ENCODE measurements at regions not wholly inside any gene's neighbourhood (a gene's known extent, or its start where the extent isn't known, plus 50 kb on each side); places are given as distances from the start of the nearest gene placed in this dataset.
A peak's percentile ranks its signal among the peaks of the same experiment; 100 is the strongest.

DNA sequence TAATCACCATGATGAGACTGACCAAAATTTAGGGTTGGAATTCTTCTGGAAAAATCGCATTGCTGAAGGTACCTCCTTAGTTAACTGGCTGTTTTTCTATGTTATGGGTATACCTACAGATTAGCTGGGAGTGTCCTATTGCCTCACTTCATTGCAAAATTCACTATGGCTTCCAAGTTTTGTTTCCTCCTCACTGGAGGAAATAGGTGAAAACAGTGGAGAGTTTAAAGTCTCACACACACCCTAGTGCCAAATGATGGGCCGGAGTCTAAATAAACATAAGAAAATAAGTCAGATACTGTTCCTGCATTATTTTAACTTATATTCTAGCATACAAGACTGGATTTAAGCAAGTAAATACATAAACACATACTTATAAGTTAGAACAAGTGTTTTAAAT lies 98.2 kb downstream of the AHR start:
- Histone ChIP-seq H3K27me3 (ENCODE audit: control insufficient read depth, insufficient read depth, low read length) (no peaks in the 10 kb centered on the region), H3K4me3 (ENCODE audit: low read length) (no peak overlapping the region), H3K36me3 (ENCODE audit: insufficient read depth, low read length) (no peaks in the 10 kb centered on the region), H3K9me3 (replicated peaks; ENCODE audit: low read length) (no peaks in the 10 kb centered on the region), H3K9ac (ENCODE audit: low read depth, low read length) (no peak overlapping the region), H3K4me1 (ENCODE audit: control insufficient read depth, insufficient read depth, low read length) (peaks cover 10% of the 10 kb centered on the region), H3K4me2 (ENCODE audit: low read length) (no peak overlapping the region)

DNA sequence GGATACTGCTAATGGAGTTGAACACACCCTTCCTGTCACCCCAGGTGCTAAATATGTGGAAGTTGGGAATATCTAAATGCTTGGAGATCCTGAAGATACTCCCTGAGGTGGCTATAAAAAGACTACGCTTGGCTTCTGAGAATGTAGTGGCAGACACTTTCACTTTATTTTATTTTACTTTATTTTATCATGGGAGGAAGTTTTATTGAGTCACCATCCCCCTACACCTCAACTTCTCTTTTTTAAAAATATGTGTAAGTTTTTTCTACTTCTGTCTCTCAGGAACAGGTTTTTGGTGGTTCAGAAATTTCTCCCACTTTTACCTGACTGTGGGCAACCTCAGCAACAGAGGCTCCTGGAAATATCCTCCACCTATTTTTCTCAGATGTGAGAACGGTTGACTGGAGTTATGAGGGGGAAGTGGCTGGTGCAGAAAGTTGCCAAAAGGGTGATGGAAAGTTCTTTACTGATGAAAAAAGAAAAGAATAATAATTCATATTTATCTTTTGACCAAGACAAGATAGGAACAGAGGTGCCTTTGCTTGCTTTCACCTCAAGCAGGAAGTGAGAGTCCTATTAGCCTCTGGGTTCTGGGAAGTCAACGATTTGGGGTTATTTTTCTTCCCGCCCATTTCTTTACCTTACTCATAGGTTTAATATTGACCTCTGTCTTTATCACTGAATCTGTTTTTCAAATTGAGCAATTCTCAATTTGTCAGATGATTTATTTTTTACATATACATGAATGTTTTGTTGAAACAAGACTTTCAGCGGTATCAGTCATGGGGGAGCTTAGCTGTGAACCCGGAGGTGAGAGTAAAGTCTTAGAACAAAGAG lies 103.6 kb downstream of the AHR start:
- H3K4me1 ChIP-seq (ENCODE audit: control insufficient read depth, insufficient read depth, low read length): peaks cover 12% of the 10 kb centered on the region
- no peak overlapping the region for H3K9ac ChIP-seq (ENCODE audit: low read depth, low read length)
- H3K4me3 ChIP-seq (ENCODE audit: low read length): no peak overlapping the region
- H3K9me3 ChIP-seq (replicated peaks; ENCODE audit: low read length): no peaks in the 10 kb centered on the region
- H3K4me2 ChIP-seq (ENCODE audit: low read length): no peak overlapping the region
- no peaks in the 10 kb centered on the region for H3K27me3 ChIP-seq (ENCODE audit: control insufficient read depth, insufficient read depth, low read length)
- no peaks in the 10 kb centered on the region for H3K36me3 ChIP-seq (ENCODE audit: insufficient read depth, low read length)

DNA sequence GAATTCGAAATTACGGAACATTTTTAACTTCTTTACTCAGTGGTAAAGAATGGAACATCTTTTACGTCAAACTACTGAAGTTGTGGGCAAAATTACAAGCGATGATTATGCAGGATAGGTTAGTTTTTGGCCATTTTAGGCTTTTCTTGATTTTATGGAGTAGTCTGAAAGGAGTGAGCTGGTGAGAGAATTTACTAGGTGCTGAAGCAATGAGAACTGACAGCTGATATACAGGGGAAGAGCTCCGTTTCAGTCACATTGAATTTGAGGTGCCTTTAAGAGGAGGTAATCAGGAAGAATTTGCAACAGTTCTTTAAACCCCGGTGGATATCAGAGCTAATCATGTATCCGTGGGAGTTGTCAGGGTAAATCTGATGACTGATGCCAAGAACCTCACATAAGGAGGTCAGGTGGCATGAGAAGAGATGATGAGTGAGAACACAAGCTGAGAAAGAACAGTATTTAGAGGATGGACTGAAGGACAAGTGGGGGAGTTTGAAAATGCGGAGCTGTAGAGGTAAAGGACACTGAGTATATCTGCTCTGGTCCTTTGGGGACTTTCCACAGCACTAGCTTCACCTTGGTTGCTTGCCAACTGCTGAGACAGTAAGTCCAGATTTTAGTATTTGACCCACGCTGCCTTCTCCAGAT lies 104.3 kb downstream of the AHR start:
- H3K4me2 ChIP-seq (ENCODE audit: low read length): no peak overlapping the region
- no peak overlapping the region for H3K9ac ChIP-seq (ENCODE audit: low read depth, low read length)
- H3K4me1 ChIP-seq (ENCODE audit: control insufficient read depth, insufficient read depth, low read length): peaks cover 20% of the 10 kb centered on the region
- no peaks in the 10 kb centered on the region for H3K9me3 ChIP-seq (replicated peaks; ENCODE audit: low read length)
- no peaks in the 10 kb centered on the region for H3K36me3 ChIP-seq (ENCODE audit: insufficient read depth, low read length)
- no peaks in the 10 kb centered on the region for H3K27me3 ChIP-seq (ENCODE audit: control insufficient read depth, insufficient read depth, low read length)
- no peak overlapping the region for H3K4me3 ChIP-seq (ENCODE audit: low read length)

DNA sequence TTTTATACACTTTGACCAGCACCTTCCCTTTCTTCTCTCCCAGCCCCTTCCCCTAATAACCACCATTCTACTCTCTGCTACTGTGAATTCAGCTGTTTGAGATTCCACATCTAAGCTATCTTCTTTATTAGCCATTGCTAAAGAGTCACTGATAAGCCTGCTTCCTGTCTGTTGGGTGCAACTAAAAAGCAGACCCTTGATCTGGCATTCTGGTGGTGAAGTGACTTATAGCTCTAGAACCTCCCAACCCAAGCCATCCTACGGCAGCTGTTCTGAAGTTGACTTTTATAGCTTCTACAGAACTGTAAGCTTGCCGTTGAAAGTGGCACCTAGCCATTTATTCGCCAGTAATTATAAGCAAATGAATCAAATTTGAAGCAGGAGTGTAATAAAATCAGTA lies 105.6 kb downstream of the AHR start:
- Histone ChIP-seq H3K4me1 (ENCODE audit: control insufficient read depth, insufficient read depth, low read length) (peaks cover 32% of the 10 kb centered on the region), H3K36me3 (ENCODE audit: insufficient read depth, low read length) (no peaks in the 10 kb centered on the region), H3K27me3 (ENCODE audit: control insufficient read depth, insufficient read depth, low read length) (no peaks in the 10 kb centered on the region), H3K9me3 (replicated peaks; ENCODE audit: low read length) (no peaks in the 10 kb centered on the region), H3K4me2 (ENCODE audit: low read length) (no peak overlapping the region), H3K9ac (ENCODE audit: low read depth, low read length) (no peak overlapping the region), H3K4me3 (ENCODE audit: low read length) (no peak overlapping the region)

DNA sequence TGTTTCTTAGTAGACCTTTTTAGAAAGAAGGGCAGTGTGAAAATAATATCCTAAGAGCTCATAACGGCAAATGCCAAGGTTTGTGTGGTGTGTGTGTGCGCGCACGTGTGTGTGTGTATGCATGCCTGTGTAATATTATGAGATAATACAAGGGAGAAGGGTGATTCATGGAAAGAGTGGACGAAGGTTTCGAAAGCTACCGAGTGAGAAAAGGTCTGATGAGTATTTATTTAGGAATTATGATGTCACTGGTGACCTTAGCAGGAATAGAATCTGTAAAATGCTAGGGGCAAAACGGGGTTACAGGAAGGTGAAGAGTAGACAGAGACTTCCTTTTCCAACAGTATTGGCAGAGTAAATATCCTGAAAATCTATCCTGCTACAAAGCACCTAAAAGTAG lies 107.3 kb downstream of the AHR start:
- no peaks in the 10 kb centered on the region for H3K27me3 ChIP-seq (ENCODE audit: control insufficient read depth, insufficient read depth, low read length)
- H3K9ac ChIP-seq (ENCODE audit: low read depth, low read length): peak overlapping the region; percentile 14
- H3K36me3 ChIP-seq (ENCODE audit: insufficient read depth, low read length): no peaks in the 10 kb centered on the region
- H3K9me3 ChIP-seq (replicated peaks; ENCODE audit: low read length): no peaks in the 10 kb centered on the region
- no peak overlapping the region for H3K4me3 ChIP-seq (ENCODE audit: low read length)
- peak overlapping the region; percentile 34 for H3K4me2 ChIP-seq (ENCODE audit: low read length)
- H3K4me1 ChIP-seq (ENCODE audit: control insufficient read depth, insufficient read depth, low read length): peaks cover 39% of the 10 kb centered on the region

DNA sequence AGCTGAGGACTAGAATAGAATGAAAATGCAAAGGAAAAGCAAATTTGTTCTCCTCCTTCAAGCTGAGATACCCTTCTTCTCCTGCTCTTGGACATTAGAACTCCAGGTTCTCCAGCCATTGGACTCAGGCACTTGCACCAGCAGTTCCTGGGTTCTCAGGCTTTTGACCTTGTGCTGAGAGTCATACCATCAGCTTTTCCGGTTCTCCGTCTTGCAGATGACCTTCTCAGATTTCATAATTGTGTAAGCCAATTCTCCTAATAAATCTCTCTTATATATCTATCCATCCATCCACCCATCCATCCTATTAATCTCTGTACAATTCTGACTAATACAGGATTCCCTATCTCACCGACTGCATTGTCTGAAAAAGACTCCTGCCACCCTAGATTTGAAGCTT lies 108.3 kb downstream of the AHR start:
- H3K4me3 ChIP-seq (ENCODE audit: low read length): peak overlapping the region; percentile 8
- H3K36me3 ChIP-seq (ENCODE audit: insufficient read depth, low read length): no peaks in the 10 kb centered on the region
- H3K4me2 ChIP-seq (ENCODE audit: low read length): peak overlapping the region; percentile 34
- H3K4me1 ChIP-seq (ENCODE audit: control insufficient read depth, insufficient read depth, low read length): peaks cover 39% of the 10 kb centered on the region
- peak overlapping the region; percentile 54 for H3K9ac ChIP-seq (ENCODE audit: low read depth, low read length)
- no peaks in the 10 kb centered on the region for H3K27me3 ChIP-seq (ENCODE audit: control insufficient read depth, insufficient read depth, low read length)
- H3K9me3 ChIP-seq (replicated peaks; ENCODE audit: low read length): no peaks in the 10 kb centered on the region

DNA sequence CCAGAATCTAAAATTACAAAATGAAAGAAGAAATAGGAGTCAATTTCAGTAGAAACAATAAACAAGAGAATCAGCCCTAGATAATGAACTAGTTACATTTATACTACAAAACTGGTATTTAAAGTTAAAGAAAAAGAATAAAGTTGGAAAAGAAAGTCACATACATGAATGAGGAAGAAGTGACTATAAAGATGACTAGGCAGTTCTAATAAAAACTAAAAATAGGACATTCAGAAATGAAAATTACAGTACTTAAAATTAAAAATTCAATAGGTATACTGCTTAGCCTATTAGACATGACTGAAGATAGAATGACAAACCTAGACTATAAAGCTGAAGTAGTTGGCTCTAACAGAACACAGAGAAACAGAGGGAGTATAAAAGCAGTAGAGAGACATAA lies 108.8 kb downstream of the AHR start:
- Histone ChIP-seq H3K27me3 (ENCODE audit: control insufficient read depth, insufficient read depth, low read length) (no peaks in the 10 kb centered on the region), H3K4me2 (ENCODE audit: low read length) (peak overlapping the region; percentile 34)

DNA sequence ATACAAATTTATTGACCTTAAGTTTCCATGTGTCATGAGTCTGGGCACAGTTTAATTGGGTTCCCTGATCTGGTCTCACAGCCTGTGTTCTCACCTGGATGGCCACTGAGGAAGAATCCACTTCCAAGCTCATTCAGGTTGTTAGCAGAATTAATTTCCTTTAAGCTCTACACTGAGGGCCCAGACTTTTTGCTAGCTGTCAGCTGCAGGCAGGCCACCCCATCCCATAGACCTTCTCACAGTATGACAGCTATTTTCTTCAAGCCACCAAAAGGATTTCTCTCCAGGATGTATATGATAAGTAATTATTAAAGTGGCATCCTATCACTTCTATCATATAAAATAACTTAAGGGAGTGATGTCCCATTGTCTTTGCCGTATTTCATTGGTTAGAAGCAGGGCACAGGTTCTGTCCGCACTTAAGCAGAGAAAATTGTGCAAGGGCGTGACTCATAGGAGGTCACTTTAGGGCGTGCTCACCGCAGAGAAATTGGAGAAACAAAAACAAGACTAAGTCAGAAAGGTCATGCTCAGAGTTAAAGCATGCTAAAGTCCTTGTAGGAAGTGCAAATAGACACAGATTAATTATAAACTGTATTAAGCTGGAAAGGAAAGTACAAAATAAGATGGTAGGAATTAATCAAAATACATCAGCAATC lies 109.9 kb downstream of the AHR start:
- Histone ChIP-seq H3K27me3 (ENCODE audit: control insufficient read depth, insufficient read depth, low read length) (no peaks in the 10 kb centered on the region), H3K4me2 (ENCODE audit: low read length) (peak overlapping the region; percentile 56), H3K9me3 (replicated peaks; ENCODE audit: low read length) (no peaks in the 10 kb centered on the region), H3K4me3 (ENCODE audit: low read length) (no peak overlapping the region), H3K9ac (ENCODE audit: low read depth, low read length) (peak overlapping the region; percentile 54), H3K36me3 (ENCODE audit: insufficient read depth, low read length) (no peaks in the 10 kb centered on the region), H3K4me1 (ENCODE audit: control insufficient read depth, insufficient read depth, low read length) (peaks cover 39% of the 10 kb centered on the region)

More for the DNA sequence above, 108.8 kb downstream of the AHR start:
- Histone ChIP-seq H3K9ac (ENCODE audit: low read depth, low read length) (peak overlapping the region; percentile 54), H3K4me1 (ENCODE audit: control insufficient read depth, insufficient read depth, low read length) (peaks cover 39% of the 10 kb centered on the region), H3K9me3 (replicated peaks; ENCODE audit: low read length) (no peaks in the 10 kb centered on the region), H3K36me3 (ENCODE audit: insufficient read depth, low read length) (no peaks in the 10 kb centered on the region), H3K4me3 (ENCODE audit: low read length) (no peak overlapping the region)

DNA sequence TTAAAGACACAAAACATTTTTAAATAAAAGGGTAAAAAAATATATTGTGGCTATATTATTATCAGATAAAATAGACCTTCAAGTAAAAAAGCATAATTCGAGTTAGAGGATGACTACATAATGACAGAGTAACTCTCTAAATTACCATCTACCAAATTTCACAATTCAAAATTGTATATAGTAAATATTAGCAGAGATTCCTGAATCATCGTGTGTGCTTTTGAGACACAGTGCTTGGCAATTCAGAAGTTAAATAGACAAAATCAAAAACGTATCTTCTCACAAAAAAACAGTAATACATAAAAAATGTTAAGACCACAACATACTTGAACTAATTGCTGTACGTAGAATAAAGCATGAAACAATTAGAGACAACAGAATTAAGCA lies 110.4 kb downstream of the AHR start:
- Histone ChIP-seq H3K4me1 (ENCODE audit: control insufficient read depth, insufficient read depth, low read length) (peaks cover 39% of the 10 kb centered on the region), H3K9ac (ENCODE audit: low read depth, low read length) (peak overlapping the region; percentile 35), H3K27me3 (ENCODE audit: control insufficient read depth, insufficient read depth, low read length) (no peaks in the 10 kb centered on the region), H3K9me3 (replicated peaks; ENCODE audit: low read length) (no peaks in the 10 kb centered on the region), H3K4me2 (ENCODE audit: low read length) (peak overlapping the region; percentile 56), H3K4me3 (ENCODE audit: low read length) (no peak overlapping the region), H3K36me3 (ENCODE audit: insufficient read depth, low read length) (no peaks in the 10 kb centered on the region)

DNA sequence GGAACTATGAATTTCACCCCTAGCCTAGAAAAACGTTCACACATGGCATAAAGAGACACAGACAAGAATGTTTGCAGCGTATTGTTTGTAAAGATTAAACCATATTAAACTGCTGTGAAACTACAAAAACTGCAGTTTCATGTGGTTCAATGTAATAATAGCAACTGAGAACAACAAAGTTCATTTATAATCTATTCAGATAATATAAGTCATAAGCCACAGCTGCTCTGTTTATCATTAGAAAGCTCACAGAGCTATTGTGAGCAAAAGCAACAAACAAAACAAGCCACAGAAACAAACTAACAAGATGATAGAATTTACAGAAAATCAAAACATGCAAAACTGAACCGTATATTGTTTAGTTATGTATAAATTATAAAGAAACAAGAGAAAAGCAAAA lies 113.5 kb downstream of the AHR start:
- no peak overlapping the region for H3K9ac ChIP-seq (ENCODE audit: low read depth, low read length)
- H3K4me1 ChIP-seq (ENCODE audit: control insufficient read depth, insufficient read depth, low read length): peaks cover 28% of the 10 kb centered on the region
- H3K36me3 ChIP-seq (ENCODE audit: insufficient read depth, low read length): no peaks in the 10 kb centered on the region
- no peak overlapping the region for H3K4me2 ChIP-seq (ENCODE audit: low read length)
- no peak overlapping the region for H3K4me3 ChIP-seq (ENCODE audit: low read length)
- no peaks in the 10 kb centered on the region for H3K27me3 ChIP-seq (ENCODE audit: control insufficient read depth, insufficient read depth, low read length)
- no peaks in the 10 kb centered on the region for H3K9me3 ChIP-seq (replicated peaks; ENCODE audit: low read length)

DNA sequence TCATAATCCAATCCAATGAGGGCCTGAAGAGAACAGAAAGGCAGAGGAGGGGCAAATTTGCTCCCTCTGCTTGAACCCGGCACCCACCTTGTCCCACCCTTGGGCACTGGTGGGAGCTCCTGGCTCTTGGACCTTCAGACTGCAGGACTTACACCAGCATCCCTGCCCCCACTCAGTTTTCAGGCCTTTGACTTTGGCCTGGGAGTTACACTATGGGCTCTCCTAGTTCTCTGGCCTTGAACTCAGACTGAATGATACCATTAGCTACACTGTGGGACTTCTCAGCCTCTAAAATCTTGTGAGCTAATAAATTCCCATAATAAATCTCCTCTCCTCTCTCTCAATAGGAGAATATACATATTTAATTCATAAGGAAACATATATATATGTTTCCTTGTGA lies 114.4 kb downstream of the AHR start:
- no peaks in the 10 kb centered on the region for H3K27me3 ChIP-seq (ENCODE audit: control insufficient read depth, insufficient read depth, low read length)
- H3K4me2 ChIP-seq (ENCODE audit: low read length): no peak overlapping the region
- no peak overlapping the region for H3K4me3 ChIP-seq (ENCODE audit: low read length)
- no peak overlapping the region for H3K9ac ChIP-seq (ENCODE audit: low read depth, low read length)
- H3K4me1 ChIP-seq (ENCODE audit: control insufficient read depth, insufficient read depth, low read length): peaks cover 18% of the 10 kb centered on the region
- H3K36me3 ChIP-seq (ENCODE audit: insufficient read depth, low read length): no peaks in the 10 kb centered on the region
- no peaks in the 10 kb centered on the region for H3K9me3 ChIP-seq (replicated peaks; ENCODE audit: low read length)

All from skeletal muscle satellite cell (primary cell).